Activated CD4-positive, alpha-beta memory T cell treated with anti-CD3 and anti-CD28 coated beads, Interleukin-2, amount 10 ng/mL, durations not matched to agents 7 days and 5 days (primary cell): ENCODE measurements at regions not wholly inside any gene's neighbourhood (a gene's known extent, or its start where the extent isn't known, plus 50 kb on each side); places are given as distances from the start of the nearest gene placed in this dataset.
"Not testable (repeated sequence)": the region's sequence is repeated elsewhere in the genome, so short reads cannot be mapped to it uniquely, and the experiment has no call there.

Source experiments
- CTCF ChIA-PET: fragments of 350-600 bp; sonication (Branson Sonifier 250); formaldehyde crosslinking; loops from one replicate; lab custom pipeline; 2021; ENCODE audit warnings: antibody characterized with exemption, inconsistent platforms; lab: Charles Lee
- POLR2A ChIA-PET: fragments of 350-600 bp; sonication (Branson Sonifier 250); formaldehyde crosslinking; loops from one replicate; lab custom pipeline; 2021; ENCODE audit warnings: antibody characterized with exemption; lab: Charles Lee
- DNase-seq: peaks from one replicate; pipeline ENCODE4 v3.0.0-alpha.2; 2020
- H3K27ac Mint-ChIP-seq: one replicate; pipeline ENCODE4 v1.8.0; 2021; ENCODE audit warnings: mild to moderate bottlenecking, mixed read lengths
- H3K27me3 Mint-ChIP-seq: one replicate; pipeline ENCODE4 v1.8.0; 2021; ENCODE audit warnings: mixed read lengths
- H3K36me3 Mint-ChIP-seq: one replicate; pipeline ENCODE4 v1.8.0; 2021; ENCODE audit warnings: low read depth, mixed read lengths
- H3K4me1 Mint-ChIP-seq: one replicate; pipeline ENCODE4 v1.8.0; 2021; ENCODE audit warnings: mixed read lengths
- H3K4me3 Mint-ChIP-seq: one replicate; pipeline ENCODE4 v1.8.0; 2021; ENCODE audit warnings: mild to moderate bottlenecking, mixed read lengths
- H3K9me3 Mint-ChIP-seq: one replicate; pipeline ENCODE4 v1.8.0; 2021; ENCODE audit warnings: mixed read lengths

- H3K4me1 Mint-ChIP-seq, H3K9me3 Mint-ChIP-seq, H3K27ac Mint-ChIP-seq, POLR2A ChIA-PET, H3K36me3 Mint-ChIP-seq, DNase-seq: not testable (repeated sequence)
- CTCF ChIA-PET, result interaction anchor here (1.0 kb wide), 1 partner anchor 52 kb away, joined by 4 read pairs; no protein-coding TSS in a partner anchor
- peak overlapping the region; percentile 82 for H3K4me3 Mint-ChIP-seq
- peaks cover 79% of the 10 kb centered on the region for H3K27me3 Mint-ChIP-seq
These were observed 119.1 kb upstream of the PRSS3 start for GRCh38 chr9:33676194-33676745.

- POLR2A ChIA-PET, result no interaction called here
- peaks cover 75% of the 10 kb centered on the region for H3K27me3 Mint-ChIP-seq
- H3K4me3 Mint-ChIP-seq, result peak overlapping the region; percentile 82
- H3K9me3 Mint-ChIP-seq, result no peaks in the 10 kb centered on the region
- H3K4me1 Mint-ChIP-seq, result peaks cover 7% of the 10 kb centered on the region
- H3K27ac Mint-ChIP-seq, result no peak overlapping the region
- no peak for DNase-seq
- CTCF ChIA-PET, result interaction anchor here (1.0 kb wide), 1 partner anchor 53 kb away, joined by 4 read pairs; no protein-coding TSS in a partner anchor
- H3K36me3 Mint-ChIP-seq, result peaks cover 3% of the 10 kb centered on the region
These were observed 118.4 kb upstream of the PRSS3 start for GRCh38 chr9:33676746-33677505.

- H3K9me3 Mint-ChIP-seq, result no peaks in the 10 kb centered on the region
- peaks cover 7% of the 10 kb centered on the region for H3K4me1 Mint-ChIP-seq
- no peak for DNase-seq
- no peak overlapping the region for H3K27ac Mint-ChIP-seq
- H3K27me3 Mint-ChIP-seq, result peaks cover 76% of the 10 kb centered on the region
- peak overlapping the region; percentile 82 for H3K4me3 Mint-ChIP-seq
- POLR2A ChIA-PET, result no interaction called here
- CTCF ChIA-PET, result no interaction called here
- peaks cover 3% of the 10 kb centered on the region for H3K36me3 Mint-ChIP-seq
These were observed 117.9 kb upstream of the PRSS3 start for GRCh38 chr9:33677506-33677809.

GRCh38 chr9:33677961-33678360, 117.4 kb upstream of the PRSS3 start:
- peaks cover 76% of the 10 kb centered on the region for H3K27me3 Mint-ChIP-seq

GRCh38 chr9:33682551-33682950, 112.8 kb upstream of the PRSS3 start:
- peaks cover 74% of the 10 kb centered on the region for H3K27me3 Mint-ChIP-seq
- no peak overlapping the region for H3K27ac Mint-ChIP-seq
- POLR2A ChIA-PET, result no interaction called here
- H3K36me3 Mint-ChIP-seq, result no peaks in the 10 kb centered on the region
- no peak overlapping the region for H3K4me3 Mint-ChIP-seq
- DNase-seq, result no peak
- H3K9me3 Mint-ChIP-seq, result no peaks in the 10 kb centered on the region
- H3K4me1 Mint-ChIP-seq, result peaks cover under 1% of the 10 kb centered on the region
- CTCF ChIA-PET, result interaction anchor here (3.3 kb wide), 1 partner anchor 59 kb away, joined by 7 read pairs; no protein-coding TSS in a partner anchor

More at GRCh38 chr9:33677961-33678360, 117.4 kb upstream of the PRSS3 start:
- POLR2A ChIA-PET, result no interaction called here
- Mint-ChIP-seq H3K27ac (no peak overlapping the region), H3K9me3 (no peaks in the 10 kb centered on the region), H3K4me1 (peaks cover 7% of the 10 kb centered on the region), H3K4me3 (no peak overlapping the region), H3K36me3 (peaks cover 3% of the 10 kb centered on the region)
- CTCF ChIA-PET, result no interaction called here
- no peak for DNase-seq

- Mint-ChIP-seq H3K9me3 (no peaks in the 10 kb centered on the region), H3K4me1 (no peaks in the 10 kb centered on the region), H3K27ac (no peak overlapping the region), H3K4me3 (no peak overlapping the region), H3K36me3 (no peaks in the 10 kb centered on the region), H3K27me3 (peaks cover 73% of the 10 kb centered on the region)
- DNase-seq, result no peak
- ChIA-PET POLR2A (no interaction called here), CTCF (no interaction called here)
These were observed 110.5 kb upstream of the PRSS3 start for GRCh38 chr9:33684831-33685230.

GRCh38 chr9:33686942-33687341, 108.4 kb upstream of the PRSS3 start:
- Mint-ChIP-seq H3K4me3 (no peak overlapping the region), H3K36me3 (no peaks in the 10 kb centered on the region), H3K27me3 (peaks cover 58% of the 10 kb centered on the region), H3K27ac (no peak overlapping the region), H3K9me3 (no peaks in the 10 kb centered on the region), H3K4me1 (peaks cover 10% of the 10 kb centered on the region)
- POLR2A ChIA-PET, result no interaction called here
- no peak for DNase-seq
- CTCF ChIA-PET, result no interaction called here

GRCh38 chr9:33687779-33688178, 107.6 kb upstream of the PRSS3 start:
- Mint-ChIP-seq H3K27me3 (peaks cover 56% of the 10 kb centered on the region), H3K4me1 (peaks cover 10% of the 10 kb centered on the region), H3K36me3 (no peaks in the 10 kb centered on the region), H3K9me3 (no peaks in the 10 kb centered on the region), H3K4me3 (no peak overlapping the region), H3K27ac (no peak overlapping the region)
- no peak for DNase-seq
- CTCF ChIA-PET, result no interaction called here
- POLR2A ChIA-PET, result no interaction called here

GRCh38 chr9:33690143-33690933, 105.0 kb upstream of the PRSS3 start:
- H3K9me3 Mint-ChIP-seq, result no peaks in the 10 kb centered on the region

GRCh38 chr9:33695299-33695698, 100.1 kb upstream of the PRSS3 start:
- peaks cover 8% of the 10 kb centered on the region for H3K4me1 Mint-ChIP-seq
- no peak overlapping the region for H3K4me3 Mint-ChIP-seq
- H3K27ac Mint-ChIP-seq, result no peak overlapping the region
- no peaks in the 10 kb centered on the region for H3K36me3 Mint-ChIP-seq
- H3K27me3 Mint-ChIP-seq, result peaks cover 33% of the 10 kb centered on the region
- ChIA-PET POLR2A (no interaction called here), CTCF (interaction anchor here (1.7 to 2.4 kb wide), 2 partner anchors 23 to 71 kb away, joined by 4 to 10 read pairs; no protein-coding TSS in a partner anchor)
- no peaks in the 10 kb centered on the region for H3K9me3 Mint-ChIP-seq
- DNase-seq, result no peak

More at GRCh38 chr9:33690143-33690933, 105.0 kb upstream of the PRSS3 start:
- Mint-ChIP-seq H3K27me3 (peaks cover 48% of the 10 kb centered on the region), H3K4me3 (no peak overlapping the region), H3K27ac (no peak overlapping the region), H3K36me3 (no peaks in the 10 kb centered on the region), H3K4me1 (peaks cover 10% of the 10 kb centered on the region)
- CTCF ChIA-PET, result no interaction called here
- no peak for DNase-seq
- POLR2A ChIA-PET, result no interaction called here

GRCh38 chr9:33695856-33696255, 99.5 kb upstream of the PRSS3 start:
- ChIA-PET POLR2A (no interaction called here), CTCF (interaction anchor here (1.2 to 2.4 kb wide), 3 partner anchors 23 to 72 kb away, joined by 3 to 10 read pairs (median 4); no protein-coding TSS in a partner anchor)
- peaks cover 3% of the 10 kb centered on the region for H3K4me1 Mint-ChIP-seq
- no peak for DNase-seq
- no peaks in the 10 kb centered on the region for H3K36me3 Mint-ChIP-seq
- no peak overlapping the region for H3K27ac Mint-ChIP-seq
- H3K27me3 Mint-ChIP-seq, result peaks cover 33% of the 10 kb centered on the region
- no peaks in the 10 kb centered on the region for H3K9me3 Mint-ChIP-seq
- no peak overlapping the region for H3K4me3 Mint-ChIP-seq

GRCh38 chr9:33697171-33697570, 98.2 kb upstream of the PRSS3 start:
- POLR2A ChIA-PET, result no interaction called here
- no peaks in the 10 kb centered on the region for H3K36me3 Mint-ChIP-seq
- no peaks in the 10 kb centered on the region for H3K4me1 Mint-ChIP-seq
- no peak overlapping the region for H3K27ac Mint-ChIP-seq
- CTCF ChIA-PET, result interaction anchor here (1.2 kb wide), 1 partner anchor 73 kb away, joined by 3 read pairs; no protein-coding TSS in a partner anchor
- DNase-seq, result no peak
- no peak overlapping the region for H3K4me3 Mint-ChIP-seq
- H3K9me3 Mint-ChIP-seq, result no peaks in the 10 kb centered on the region
- peaks cover 34% of the 10 kb centered on the region for H3K27me3 Mint-ChIP-seq

- Mint-ChIP-seq H3K4me3 (no peak overlapping the region), H3K27me3 (peaks cover 32% of the 10 kb centered on the region), H3K9me3 (no peaks in the 10 kb centered on the region), H3K36me3 (no peaks in the 10 kb centered on the region), H3K27ac (no peak overlapping the region), H3K4me1 (no peaks in the 10 kb centered on the region)
- ChIA-PET CTCF (no interaction called here), POLR2A (no interaction called here)
- no peak for DNase-seq
These were observed 97.1 kb upstream of the PRSS3 start for GRCh38 chr9:33698267-33698666.
